ENCODE measurements at regions not wholly inside any gene's neighbourhood (a gene's known extent, or its start where the extent isn't known, plus 50 kb on each side); places are given as distances from the start of the nearest gene placed in this dataset.

- DNase-seq (no peak), ATAC-seq (no peak)
- no peak overlapping the region for H3K4me3 ChIP-seq
- H3K4me1 ChIP-seq: no peaks in the 10 kb centered on the region
- TF ChIP-seq, protein P1, sequence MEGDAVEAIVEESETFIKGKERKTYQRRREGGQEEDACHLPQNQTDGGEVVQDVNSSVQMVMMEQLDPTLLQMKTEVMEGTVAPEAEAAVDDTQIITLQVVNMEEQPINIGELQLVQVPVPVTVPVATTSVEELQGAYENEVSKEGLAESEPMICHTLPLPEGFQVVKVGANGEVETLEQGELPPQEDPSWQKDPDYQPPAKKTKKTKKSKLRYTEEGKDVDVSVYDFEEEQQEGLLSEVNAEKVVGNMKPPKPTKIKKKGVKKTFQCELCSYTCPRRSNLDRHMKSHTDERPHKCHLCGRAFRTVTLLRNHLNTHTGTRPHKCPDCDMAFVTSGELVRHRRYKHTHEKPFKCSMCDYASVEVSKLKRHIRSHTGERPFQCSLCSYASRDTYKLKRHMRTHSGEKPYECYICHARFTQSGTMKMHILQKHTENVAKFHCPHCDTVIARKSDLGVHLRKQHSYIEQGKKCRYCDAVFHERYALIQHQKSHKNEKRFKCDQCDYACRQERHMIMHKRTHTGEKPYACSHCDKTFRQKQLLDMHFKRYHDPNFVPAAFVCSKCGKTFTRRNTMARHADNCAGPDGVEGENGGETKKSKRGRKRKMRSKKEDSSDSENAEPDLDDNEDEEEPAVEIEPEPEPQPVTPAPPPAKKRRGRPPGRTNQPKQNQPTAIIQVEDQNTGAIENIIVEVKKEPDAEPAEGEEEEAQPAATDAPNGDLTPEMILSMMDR (IDR thresholded peaks at IDR 0.05): no peak
- H3K9me3 ChIP-seq: no peaks in the 10 kb centered on the region
- no peaks in the 10 kb centered on the region for H3K27me3 ChIP-seq
- 76 to 79% methylated on average over 4 of the region's 4 CpGs for WGBS, 2 donors
- intact Hi-C loops (cut with DNase I): no loop called here
- H3K27ac ChIP-seq: no peak overlapping the region
- H3K36me3 ChIP-seq (replicated peaks in 1 of 2; ENCODE audit: insufficient read depth in 1 of 2, low read depth in 2 of 2): no peaks in the 10 kb centered on the region
Measured at GRCh38 chr3:31420311-31420710, 112.4 kb upstream of the STT3B start.

- 85 to 86% methylated on average over 2 of the region's 2 CpGs for WGBS, 2 donors
- Histone ChIP-seq H3K27me3 (no peaks in the 10 kb centered on the region), H3K4me1 (no peaks in the 10 kb centered on the region), H3K4me3 (no peak overlapping the region), H3K9me3 (no peaks in the 10 kb centered on the region), H3K36me3 (replicated peaks in 1 of 2; ENCODE audit: insufficient read depth in 1 of 2, low read depth in 2 of 2) (no peaks in the 10 kb centered on the region), H3K27ac (no peak overlapping the region)
- ATAC-seq: no peak
- no peak for DNase-seq
- intact Hi-C loops (cut with DNase I): no loop called here
- TF ChIP-seq, protein P1 (IDR thresholded peaks at IDR 0.05): no peak
- TF ChIP-seq POLR2A (IDR thresholded peaks at IDR 0.05): no peak
Measured at GRCh38 chr3:31421314-31422048, 111.2 kb upstream of the STT3B start.

- no peaks in the 10 kb centered on the region for H3K9me3 ChIP-seq
Measured at GRCh38 chr3:31422237-31422636, 110.5 kb upstream of the STT3B start.

GRCh38 chr3:31423482-31423881 lies 109.2 kb upstream of the STT3B start:
- no peak overlapping the region for H3K27ac ChIP-seq
- no peaks in the 10 kb centered on the region for H3K4me1 ChIP-seq
- H3K36me3 ChIP-seq (replicated peaks in 1 of 2; ENCODE audit: insufficient read depth in 1 of 2, low read depth in 2 of 2): no peaks in the 10 kb centered on the region
- ATAC-seq (no peak), DNase-seq (no peak)
- no peak overlapping the region for H3K4me3 ChIP-seq
- no peak for TF ChIP-seq POLR2A (IDR thresholded peaks at IDR 0.05)
- TF ChIP-seq, protein P1 (IDR thresholded peaks at IDR 0.05): no peak
- intact Hi-C loops (cut with DNase I): no loop called here
- H3K9me3 ChIP-seq: no peaks in the 10 kb centered on the region
- WGBS, 2 donors: 100% methylated on average over 2 of the region's 2 CpGs
- no peaks in the 10 kb centered on the region for H3K27me3 ChIP-seq

More at GRCh38 chr3:31422237-31422636, 110.5 kb upstream of the STT3B start:
- 33 to 48% methylated on average over 1 of the region's 1 CpG for WGBS, 2 donors
- Histone ChIP-seq H3K36me3 (replicated peaks in 1 of 2; ENCODE audit: insufficient read depth in 1 of 2, low read depth in 2 of 2) (no peaks in the 10 kb centered on the region), H3K4me3 (no peak overlapping the region), H3K4me1 (no peaks in the 10 kb centered on the region), H3K27me3 (no peaks in the 10 kb centered on the region), H3K27ac (no peak overlapping the region)
- intact Hi-C loops (cut with DNase I): no loop called here
- TF ChIP-seq, protein P1 (IDR thresholded peaks at IDR 0.05): no peak
- TF ChIP-seq POLR2A (IDR thresholded peaks at IDR 0.05): no peak
- ATAC-seq (no peak), DNase-seq (no peak)

GRCh38 chr3:31425401-31425800 lies 107.3 kb upstream of the STT3B start:
- intact Hi-C loops (cut with DNase I): no loop called here
- no peaks in the 10 kb centered on the region for H3K27me3 ChIP-seq

More at GRCh38 chr3:31425401-31425800, 107.3 kb upstream of the STT3B start:
- H3K27ac ChIP-seq: no peak overlapping the region
- no peaks in the 10 kb centered on the region for H3K4me1 ChIP-seq
- TF ChIP-seq, protein P1 (IDR thresholded peaks at IDR 0.05): no peak
- no peak for TF ChIP-seq POLR2A (IDR thresholded peaks at IDR 0.05)
- no peaks in the 10 kb centered on the region for H3K9me3 ChIP-seq
- no peak overlapping the region for H3K4me3 ChIP-seq
- no peaks in the 10 kb centered on the region for H3K36me3 ChIP-seq (replicated peaks in 1 of 2; ENCODE audit: insufficient read depth in 1 of 2, low read depth in 2 of 2)
- DNase-seq (no peak), ATAC-seq (no peak)

Data from body of pancreas (tissue), 4 donors.